D721Med (cell line): ENCODE measurements at regions not wholly inside any gene's neighbourhood (a gene's known extent, or its start where the extent isn't known, plus 50 kb on each side); places are given as distances from the start of the nearest gene placed in this dataset.

Source experiments
- DNase-seq: peaks from one replicate; pipeline ENCODE4 v3.0.0; 2011; ENCODE audit warnings: low spot score; ENCODE audit not compliant: insufficient read length
- FAIRE-seq: peaks from 2 replicates; lab custom pipeline; 2011; peaks lifted over from hg19 to GRCh38; lab: Jason Lieb, UNC
- TF ChIP-seq, protein P1 (sequence below): IDR thresholded peaks from 2 replicates; pipeline ENCODE4 v1.5.1; 2012; ENCODE audit warnings: mild to moderate bottlenecking, control low read depth; ENCODE audit not compliant: insufficient read depth; ENCODE audit errors: missing control alignments

DNA sequence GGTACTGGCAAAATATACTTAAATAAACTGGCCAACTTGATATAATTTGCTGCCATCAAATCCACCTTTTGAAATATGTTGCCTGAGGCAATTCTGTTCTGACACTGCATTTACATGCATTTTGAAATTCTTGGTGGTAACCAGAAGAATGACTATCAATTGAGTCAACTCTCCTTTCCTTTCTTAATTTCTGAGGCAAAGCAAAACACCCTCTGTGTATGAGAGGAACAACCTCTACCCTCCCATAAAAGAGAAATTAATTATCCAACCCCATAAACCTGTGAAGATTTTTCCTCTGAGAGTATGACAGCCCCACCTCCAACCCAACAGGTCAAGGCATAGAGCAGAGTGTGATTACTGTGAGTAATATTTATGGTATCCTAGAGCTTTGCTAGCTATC lies 286.8 kb downstream of the NR2F1-AS1 start:
- TF ChIP-seq, protein P1, sequence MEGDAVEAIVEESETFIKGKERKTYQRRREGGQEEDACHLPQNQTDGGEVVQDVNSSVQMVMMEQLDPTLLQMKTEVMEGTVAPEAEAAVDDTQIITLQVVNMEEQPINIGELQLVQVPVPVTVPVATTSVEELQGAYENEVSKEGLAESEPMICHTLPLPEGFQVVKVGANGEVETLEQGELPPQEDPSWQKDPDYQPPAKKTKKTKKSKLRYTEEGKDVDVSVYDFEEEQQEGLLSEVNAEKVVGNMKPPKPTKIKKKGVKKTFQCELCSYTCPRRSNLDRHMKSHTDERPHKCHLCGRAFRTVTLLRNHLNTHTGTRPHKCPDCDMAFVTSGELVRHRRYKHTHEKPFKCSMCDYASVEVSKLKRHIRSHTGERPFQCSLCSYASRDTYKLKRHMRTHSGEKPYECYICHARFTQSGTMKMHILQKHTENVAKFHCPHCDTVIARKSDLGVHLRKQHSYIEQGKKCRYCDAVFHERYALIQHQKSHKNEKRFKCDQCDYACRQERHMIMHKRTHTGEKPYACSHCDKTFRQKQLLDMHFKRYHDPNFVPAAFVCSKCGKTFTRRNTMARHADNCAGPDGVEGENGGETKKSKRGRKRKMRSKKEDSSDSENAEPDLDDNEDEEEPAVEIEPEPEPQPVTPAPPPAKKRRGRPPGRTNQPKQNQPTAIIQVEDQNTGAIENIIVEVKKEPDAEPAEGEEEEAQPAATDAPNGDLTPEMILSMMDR: no peak

DNA sequence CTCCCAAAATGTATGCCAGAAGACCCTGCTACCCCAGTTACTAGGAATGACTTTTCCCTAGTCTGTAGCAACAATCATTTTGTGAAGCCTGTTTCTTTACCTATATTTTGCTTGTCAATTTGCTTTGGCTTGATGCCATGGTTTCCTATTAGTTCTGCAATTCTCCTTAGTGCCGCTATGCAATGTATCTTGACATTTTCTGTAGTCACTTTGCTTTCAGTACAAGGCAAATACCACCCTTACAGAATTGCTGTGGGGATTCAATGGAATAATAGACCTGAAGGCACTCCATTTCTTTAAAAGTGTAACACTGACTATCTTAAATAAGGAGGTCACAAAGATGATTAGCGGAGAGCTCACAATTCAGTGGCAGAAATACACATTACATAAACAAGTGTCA lies 291.1 kb downstream of the NR2F1-AS1 start:
- DNase-seq (no peak), FAIRE-seq (no peak)
- TF ChIP-seq, protein P1: no peak

More for the DNA sequence above, 286.8 kb downstream of the NR2F1-AS1 start:
- FAIRE-seq (no peak), DNase-seq (no peak)

DNA sequence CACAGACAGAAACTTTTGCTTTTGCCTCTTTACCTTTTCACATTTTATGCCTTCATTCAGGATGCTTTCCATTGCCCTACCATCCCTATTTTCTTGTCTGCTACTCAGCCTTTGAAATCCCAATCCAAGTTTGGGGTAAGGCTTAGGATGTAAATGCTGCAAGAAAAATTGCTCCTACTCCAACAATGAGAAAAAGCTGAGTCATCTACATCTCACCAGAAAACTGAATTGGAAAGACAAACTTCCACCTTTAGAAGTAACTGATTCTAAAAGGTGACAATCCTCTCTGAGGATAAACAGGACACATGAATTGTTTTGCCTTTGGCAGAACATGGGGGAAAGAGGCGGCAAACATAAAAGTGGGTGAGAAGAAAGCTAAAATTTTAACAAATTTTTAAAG lies 295.6 kb downstream of the NR2F1-AS1 start:
- FAIRE-seq (no peak), DNase-seq (no peak)
- TF ChIP-seq, protein P1: no peak

DNA sequence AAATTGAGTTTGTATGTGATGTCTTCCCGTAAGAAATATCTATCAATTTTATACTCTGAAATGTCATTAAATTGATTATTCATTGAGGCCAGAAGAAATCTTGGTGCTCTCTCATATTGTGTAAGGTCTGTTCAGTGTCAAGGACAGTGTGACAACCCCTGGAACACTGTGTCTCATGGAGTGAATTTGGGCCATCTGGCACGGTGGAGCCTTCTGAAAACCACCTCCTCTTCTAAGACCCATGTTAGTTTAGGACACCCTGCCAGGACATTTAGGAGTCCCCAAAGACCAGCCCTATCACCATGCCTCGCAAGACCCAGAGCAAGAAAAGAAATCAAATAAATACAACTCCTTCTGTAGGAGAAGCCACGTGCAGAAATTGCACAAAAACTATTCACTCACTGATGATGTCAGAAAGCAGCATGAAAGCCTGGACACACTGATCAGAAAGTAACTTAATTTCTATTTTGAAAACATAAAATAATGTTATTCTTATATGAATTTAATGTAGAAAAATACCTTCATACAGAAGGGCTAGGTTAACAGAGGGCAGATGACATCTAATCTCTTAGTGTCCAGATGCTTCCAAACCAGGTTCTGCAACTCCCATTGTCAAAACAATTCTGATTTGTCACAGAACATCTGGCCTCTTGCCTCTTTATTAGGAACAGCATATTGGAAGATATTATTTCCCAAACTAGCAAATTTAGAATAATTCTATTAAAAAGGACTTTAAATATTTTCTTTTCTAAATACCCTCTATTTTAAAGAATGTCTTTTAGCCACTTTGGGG lies 298.8 kb downstream of the NR2F1-AS1 start:
- no peak for DNase-seq
- FAIRE-seq: no peak
- TF ChIP-seq, protein P1: no peak

DNA sequence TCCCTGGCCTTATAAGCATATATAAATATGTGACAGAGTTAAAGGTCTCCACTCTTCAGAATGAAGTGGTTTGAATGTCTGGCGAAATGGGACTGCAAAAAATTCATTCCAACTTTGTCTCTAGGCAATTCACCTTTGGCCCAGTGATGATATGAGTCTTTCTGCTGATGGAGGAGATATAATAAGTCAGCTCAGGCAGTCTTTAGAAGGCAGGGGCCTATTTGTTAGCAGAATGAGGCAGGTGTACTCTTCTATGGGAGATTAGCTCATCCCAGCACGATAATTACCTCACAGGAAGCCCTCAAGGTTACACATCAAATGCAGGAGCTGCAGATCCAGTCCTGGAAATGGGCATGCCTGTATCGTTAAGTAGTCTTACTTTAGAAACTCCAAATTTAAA lies 300.5 kb downstream of the NR2F1-AS1 start:
- DNase-seq (no peak), FAIRE-seq (no peak)
- TF ChIP-seq, protein P1: no peak

DNA sequence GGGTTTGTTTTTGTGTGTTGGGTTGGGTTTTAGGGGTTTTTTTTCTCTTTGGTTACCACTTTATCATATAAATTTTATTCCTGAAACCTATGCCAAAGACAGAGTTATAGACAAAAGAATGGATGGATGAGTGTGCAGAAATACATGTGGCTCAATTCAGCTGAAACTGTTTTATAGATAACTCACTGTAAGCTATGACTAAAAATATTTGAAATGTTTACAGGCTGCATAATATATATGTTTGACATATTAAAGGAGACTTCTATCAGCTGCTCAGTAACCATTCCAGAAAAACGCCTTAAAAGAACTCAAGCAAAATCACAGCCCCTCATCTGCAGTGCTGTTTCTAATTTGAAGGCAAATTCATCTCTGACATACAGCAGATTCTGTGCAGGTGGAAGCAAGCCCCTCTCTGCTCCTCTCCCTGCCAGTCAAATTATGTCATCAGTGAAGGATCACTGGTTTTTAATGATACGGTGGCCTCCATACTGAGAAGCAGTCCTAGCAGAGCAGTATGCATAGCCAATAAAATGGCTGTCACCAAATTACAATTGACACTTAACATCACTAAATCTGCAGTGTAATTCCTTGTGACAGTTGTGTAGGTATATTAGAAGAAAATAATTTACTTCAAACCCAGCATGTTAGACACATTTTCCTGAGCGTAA lies 301.6 kb downstream of the NR2F1-AS1 start:
- no peak for DNase-seq
- FAIRE-seq: no peak

More for the DNA sequence above, 301.6 kb downstream of the NR2F1-AS1 start:
- TF ChIP-seq, protein P1: no peak
